Central memory CD8-positive, alpha-beta T cell (primary cell): ENCODE measurements at regions not wholly inside any gene's neighbourhood (a gene's known extent, or its start where the extent isn't known, plus 50 kb on each side); places are given as distances from the start of the nearest gene placed in this dataset.
"Not testable (repeated sequence)": the region's sequence is repeated elsewhere in the genome, so short reads cannot be mapped to it uniquely, and the experiment has no call there.

Experiments used
- ATAC-seq: fragments of 150-1000 bp; cut with Tn5 transposase; replicated peaks from 2 replicates; pipeline ENCODE4 v1.10.0; 2022; ENCODE audit warnings: mild to moderate bottlenecking, moderate FRiP score, moderate number of reproducible peaks; ENCODE audit not compliant: poor library complexity, severe bottlenecking; ENCODE audit errors: extremely low read depth
- DNase-seq, 2 donors: peaks; one replicate each; pipeline ENCODE4 v3.0.0; 2021; ENCODE audit warnings: low spot score in 2 of 2
- H3K27ac Mint-ChIP-seq: one replicate; pipeline ENCODE4 v1.8.0; 2022; ENCODE audit warnings: low read depth, mild to moderate bottlenecking, moderate library complexity, mixed read lengths
- H3K27me3 Mint-ChIP-seq: one replicate; pipeline ENCODE4 v1.8.0; 2022; ENCODE audit warnings: mixed read lengths
- H3K36me3 Mint-ChIP-seq: one replicate; pipeline ENCODE4 v1.8.0; 2022; ENCODE audit warnings: mild to moderate bottlenecking, moderate library complexity, mixed read lengths; ENCODE audit not compliant: insufficient read depth
- H3K4me1 Mint-ChIP-seq: one replicate; pipeline ENCODE4 v1.8.0; 2022; ENCODE audit warnings: mixed read lengths
- H3K4me3 Mint-ChIP-seq: one replicate; pipeline ENCODE4 v1.8.0; 2022; ENCODE audit warnings: mild to moderate bottlenecking, moderate library complexity, mixed read lengths
- H3K9me3 Mint-ChIP-seq: one replicate; pipeline ENCODE4 v1.8.0; 2022; ENCODE audit warnings: mixed read lengths

DNA sequence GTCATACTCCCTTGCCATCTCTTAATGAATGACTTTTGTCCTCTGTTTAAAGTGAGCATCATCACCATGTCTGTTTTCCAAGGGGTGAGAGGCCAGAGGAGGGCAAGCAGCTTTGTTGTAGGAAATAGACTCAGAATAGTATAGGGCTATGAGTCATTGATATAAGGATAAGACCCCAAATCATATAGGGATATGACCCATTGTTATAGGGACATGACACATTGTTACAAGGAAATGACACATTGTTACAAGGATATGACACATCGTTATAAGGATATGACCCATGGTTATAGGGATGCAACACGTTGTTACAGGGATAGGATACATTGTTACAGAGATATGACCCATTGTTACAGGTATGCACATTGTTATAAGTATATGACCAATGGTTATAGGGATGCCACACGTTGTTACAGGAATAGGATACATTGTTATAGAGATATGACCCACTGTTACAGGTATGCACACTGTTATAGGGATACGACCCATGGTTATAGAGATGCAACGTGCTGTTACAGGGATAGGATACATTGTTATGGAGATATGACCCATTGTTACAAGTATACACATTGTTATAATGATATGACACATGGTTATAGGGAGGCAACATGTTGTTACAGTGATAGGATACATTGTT is 311.1 kb upstream of the ADARB2 start:
- H3K27ac Mint-ChIP-seq: no peak overlapping the region
- DNase-seq (no peak), ATAC-seq (no peak)
- no peaks in the 10 kb centered on the region for H3K27me3 Mint-ChIP-seq
- peaks cover 7% of the 10 kb centered on the region for H3K9me3 Mint-ChIP-seq
- no peak overlapping the region for H3K4me3 Mint-ChIP-seq
- H3K4me1 Mint-ChIP-seq: no peaks in the 10 kb centered on the region
- no peaks in the 10 kb centered on the region for H3K36me3 Mint-ChIP-seq

DNA sequence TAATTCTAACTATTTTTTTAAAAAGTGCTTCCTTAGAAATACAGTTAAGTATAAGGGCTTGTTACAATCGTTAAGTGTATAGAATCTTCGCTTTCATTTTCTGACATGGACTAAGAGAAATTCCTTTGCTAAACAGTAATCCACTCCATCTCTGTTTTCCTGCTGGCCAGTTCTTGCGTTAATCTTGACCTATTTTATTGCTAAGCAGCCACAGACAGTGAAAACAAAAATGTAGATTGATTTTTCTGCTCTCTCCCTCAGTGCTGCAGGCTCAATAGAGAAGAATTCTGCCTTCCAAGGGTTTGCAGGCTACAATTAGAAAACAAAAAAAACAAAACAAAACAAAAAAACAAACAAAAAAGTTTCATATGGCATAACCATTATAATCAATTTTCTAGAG is 310.4 kb upstream of the ADARB2 start:
- DNase-seq (no peak), ATAC-seq (no peak)
- H3K27me3 Mint-ChIP-seq: no peaks in the 10 kb centered on the region
- no peak overlapping the region for H3K27ac Mint-ChIP-seq
- no peak overlapping the region for H3K4me3 Mint-ChIP-seq
- no peaks in the 10 kb centered on the region for H3K4me1 Mint-ChIP-seq
- peaks cover 7% of the 10 kb centered on the region for H3K9me3 Mint-ChIP-seq
- H3K36me3 Mint-ChIP-seq: no peaks in the 10 kb centered on the region

DNA sequence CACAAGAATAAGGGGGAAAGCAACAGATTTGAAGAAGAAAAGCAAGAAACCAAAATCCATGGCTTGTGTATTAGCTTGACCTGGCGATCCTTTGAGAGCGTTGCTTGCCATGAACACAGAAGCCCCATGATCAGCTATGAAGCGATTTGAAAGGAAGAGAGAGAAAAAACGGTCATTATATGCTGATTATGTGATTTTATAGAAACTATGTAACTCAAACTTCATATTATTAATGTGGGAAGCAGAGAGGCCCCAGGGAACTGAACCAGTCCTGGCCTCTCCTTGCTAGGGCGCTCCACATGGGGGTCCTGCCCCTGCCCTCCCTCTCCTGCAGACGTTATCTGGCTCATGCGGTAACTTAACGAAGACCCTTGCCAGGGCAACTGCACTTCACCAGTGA is 306.1 kb upstream of the ADARB2 start:
- ATAC-seq (no peak), DNase-seq (no peak)
- no peaks in the 10 kb centered on the region for H3K9me3 Mint-ChIP-seq
- no peaks in the 10 kb centered on the region for H3K36me3 Mint-ChIP-seq
- H3K4me3 Mint-ChIP-seq: no peak overlapping the region
- no peaks in the 10 kb centered on the region for H3K4me1 Mint-ChIP-seq
- no peaks in the 10 kb centered on the region for H3K27me3 Mint-ChIP-seq
- no peak overlapping the region for H3K27ac Mint-ChIP-seq

DNA sequence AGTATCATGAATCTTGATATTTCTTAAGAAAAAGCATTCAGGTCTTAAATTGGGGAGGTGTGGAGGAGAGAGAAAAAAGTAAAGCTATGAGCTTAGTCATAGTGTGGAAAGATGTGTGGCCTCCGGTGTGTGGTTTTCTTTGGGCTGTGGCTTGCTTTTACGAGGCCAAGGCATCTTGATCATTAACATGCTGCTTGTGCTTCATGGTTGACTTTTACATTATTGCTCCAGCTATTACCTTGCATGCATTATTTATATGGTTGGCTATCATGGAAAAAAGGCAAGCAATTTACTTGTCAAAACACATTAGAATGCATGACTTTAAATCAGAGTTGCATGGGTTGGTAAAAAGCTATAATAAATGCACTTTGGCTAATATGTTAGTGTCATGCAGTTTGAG is 300.7 kb upstream of the ADARB2 start:
- ATAC-seq (no peak), DNase-seq (no peak)
- Mint-ChIP-seq H3K4me1 (no peaks in the 10 kb centered on the region), H3K4me3 (no peak overlapping the region), H3K36me3 (no peaks in the 10 kb centered on the region), H3K27ac (no peak overlapping the region), H3K27me3 (no peaks in the 10 kb centered on the region), H3K9me3 (no peaks in the 10 kb centered on the region)

DNA sequence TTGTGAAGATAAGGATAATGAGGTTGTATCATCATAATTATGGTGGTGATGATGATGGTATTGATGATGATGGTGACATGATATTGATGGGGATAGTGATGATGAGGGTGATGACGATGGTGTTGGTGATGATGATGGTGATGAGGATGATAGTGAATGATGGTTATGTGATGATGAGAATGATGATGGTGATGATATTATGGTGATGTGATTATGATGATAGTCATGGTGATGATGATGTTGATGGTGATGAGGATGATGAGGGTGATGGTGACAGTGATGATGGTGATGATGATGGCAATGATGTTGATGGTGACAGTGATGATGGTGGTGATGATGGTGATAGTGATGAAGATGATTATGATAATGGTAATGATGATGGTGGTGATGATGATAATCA is 299.9 kb upstream of the ADARB2 start:
- Mint-ChIP-seq H3K9me3 (peaks cover 2% of the 10 kb centered on the region), H3K4me1 (no peaks in the 10 kb centered on the region), H3K27me3 (no peaks in the 10 kb centered on the region), H3K4me3 (no peak overlapping the region), H3K36me3 (no peaks in the 10 kb centered on the region), H3K27ac (no peak overlapping the region)
- DNase-seq (no peak), ATAC-seq (no peak)

DNA sequence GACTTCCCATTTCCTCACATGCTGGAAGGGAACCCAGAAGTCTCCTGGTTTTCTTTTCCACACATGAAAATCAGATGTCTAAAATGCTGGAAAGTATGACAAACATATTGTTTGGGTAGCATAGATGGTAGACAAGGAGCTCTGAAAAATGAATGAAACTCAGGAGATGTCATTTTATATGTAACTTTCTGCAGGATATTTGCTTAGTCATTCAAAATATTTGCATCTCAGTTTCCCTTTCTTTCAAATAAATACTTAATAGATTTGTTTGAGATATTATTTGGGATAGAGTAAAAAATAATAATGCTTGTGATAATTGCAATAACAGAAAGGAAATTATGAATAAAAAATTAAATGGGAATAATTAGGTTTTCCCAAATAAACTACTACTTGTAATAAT is 298.9 kb upstream of the ADARB2 start:
- peaks cover 5% of the 10 kb centered on the region for H3K9me3 Mint-ChIP-seq
- H3K27ac Mint-ChIP-seq: no peak overlapping the region
- ATAC-seq (no peak), DNase-seq (no peak)
- no peak overlapping the region for H3K4me3 Mint-ChIP-seq
- no peaks in the 10 kb centered on the region for H3K27me3 Mint-ChIP-seq
- no peaks in the 10 kb centered on the region for H3K36me3 Mint-ChIP-seq
- H3K4me1 Mint-ChIP-seq: no peaks in the 10 kb centered on the region

DNA sequence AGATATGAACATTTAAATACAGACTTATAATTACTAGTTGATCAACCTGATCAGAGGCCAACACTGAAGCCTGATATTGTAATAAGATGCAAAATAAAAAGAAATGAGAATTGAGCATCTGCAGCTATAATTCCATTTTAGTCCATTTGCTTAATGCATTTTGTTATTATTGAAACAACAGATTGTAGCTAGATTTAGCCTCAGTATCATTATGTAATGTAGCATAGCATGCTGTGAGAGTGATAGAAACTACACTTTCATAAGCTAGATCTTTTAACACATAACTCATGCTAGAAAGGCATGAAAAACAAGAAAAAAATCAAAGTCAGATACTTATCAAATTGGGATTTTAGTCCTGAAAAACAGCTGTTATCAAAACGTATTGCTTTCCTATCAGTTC is 292.7 kb upstream of the ADARB2 start:
- H3K27me3 Mint-ChIP-seq: no peaks in the 10 kb centered on the region
- H3K27ac Mint-ChIP-seq: no peak overlapping the region
- H3K36me3 Mint-ChIP-seq: no peaks in the 10 kb centered on the region
- no peak for ATAC-seq
- DNase-seq: no peak
- no peak overlapping the region for H3K4me3 Mint-ChIP-seq
- H3K4me1 Mint-ChIP-seq: no peaks in the 10 kb centered on the region
- peaks cover 5% of the 10 kb centered on the region for H3K9me3 Mint-ChIP-seq

DNA sequence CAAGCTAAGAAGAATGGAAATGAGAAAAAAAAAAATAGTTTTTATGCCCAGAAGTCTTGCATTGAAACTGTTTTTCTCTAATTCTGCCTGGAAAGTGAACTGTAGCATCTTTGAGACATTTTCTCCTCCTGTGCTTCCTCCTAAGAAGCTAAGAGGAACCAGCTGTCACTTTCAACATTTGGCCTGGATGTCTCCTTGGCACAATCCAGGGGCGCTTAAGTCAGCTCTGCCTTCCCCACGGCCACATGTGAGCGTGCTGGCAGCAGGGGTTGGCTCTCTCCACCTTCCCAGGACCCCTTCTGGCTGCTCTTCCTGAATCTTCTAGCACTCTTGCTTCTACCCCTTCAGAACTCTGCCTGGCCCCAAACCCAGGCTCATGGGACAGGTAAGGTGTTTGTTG is 289.6 kb upstream of the ADARB2 start:
- DNase-seq (no peak), ATAC-seq (no peak)
- Mint-ChIP-seq H3K27me3 (no peaks in the 10 kb centered on the region), H3K4me3 (no peak overlapping the region), H3K9me3 (no peaks in the 10 kb centered on the region), H3K36me3 (no peaks in the 10 kb centered on the region), H3K27ac (no peak overlapping the region), H3K4me1 (no peaks in the 10 kb centered on the region)

DNA sequence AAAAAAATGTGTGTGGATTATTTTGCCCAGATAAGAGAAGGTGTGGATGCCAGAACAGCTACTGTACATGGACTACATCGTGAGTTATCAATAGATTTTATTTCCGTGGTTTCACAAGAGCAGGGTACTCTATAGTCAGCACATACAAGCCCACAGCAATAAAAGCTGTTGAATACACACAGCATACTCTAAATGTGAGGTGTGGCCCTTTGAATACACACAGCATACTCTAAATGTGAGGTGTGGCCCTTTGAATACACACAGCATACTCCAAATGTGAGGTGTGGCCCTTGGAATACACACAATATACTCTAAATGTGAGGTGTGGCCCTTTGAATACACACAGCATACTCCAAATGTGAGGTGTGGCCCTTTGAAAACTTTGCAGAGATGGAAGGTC is 287.4 kb upstream of the ADARB2 start:
- H3K4me3 Mint-ChIP-seq, H3K4me1 Mint-ChIP-seq, ATAC-seq, DNase-seq, H3K27ac Mint-ChIP-seq, H3K27me3 Mint-ChIP-seq, H3K9me3 Mint-ChIP-seq, H3K36me3 Mint-ChIP-seq: not testable (repeated sequence)

DNA sequence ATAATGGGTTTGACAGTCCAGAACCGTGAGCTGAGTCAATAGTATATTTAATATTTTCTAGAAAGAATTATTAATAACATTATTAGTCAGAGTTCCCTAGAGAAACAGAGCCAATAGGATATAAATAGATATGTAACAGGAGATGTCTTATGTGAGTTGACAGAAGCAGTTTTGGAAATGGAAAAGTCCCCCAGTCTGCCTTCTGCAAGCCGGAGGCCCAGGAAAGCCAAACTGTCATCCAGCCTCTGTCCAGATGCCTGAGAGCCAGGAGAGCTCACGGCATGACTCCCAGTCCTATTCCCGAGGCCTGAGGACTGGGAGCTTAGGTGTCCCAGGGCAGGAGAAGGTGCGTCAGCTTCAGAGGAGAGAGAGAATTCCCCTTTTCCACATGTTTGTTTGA is 286.4 kb upstream of the ADARB2 start:
- H3K4me3 Mint-ChIP-seq: no peak overlapping the region
- DNase-seq (no peak), ATAC-seq (no peak)
- H3K4me1 Mint-ChIP-seq: no peaks in the 10 kb centered on the region
- peaks cover 2% of the 10 kb centered on the region for H3K36me3 Mint-ChIP-seq
- H3K27me3 Mint-ChIP-seq: no peaks in the 10 kb centered on the region
- H3K27ac Mint-ChIP-seq: no peak overlapping the region
- no peaks in the 10 kb centered on the region for H3K9me3 Mint-ChIP-seq

DNA sequence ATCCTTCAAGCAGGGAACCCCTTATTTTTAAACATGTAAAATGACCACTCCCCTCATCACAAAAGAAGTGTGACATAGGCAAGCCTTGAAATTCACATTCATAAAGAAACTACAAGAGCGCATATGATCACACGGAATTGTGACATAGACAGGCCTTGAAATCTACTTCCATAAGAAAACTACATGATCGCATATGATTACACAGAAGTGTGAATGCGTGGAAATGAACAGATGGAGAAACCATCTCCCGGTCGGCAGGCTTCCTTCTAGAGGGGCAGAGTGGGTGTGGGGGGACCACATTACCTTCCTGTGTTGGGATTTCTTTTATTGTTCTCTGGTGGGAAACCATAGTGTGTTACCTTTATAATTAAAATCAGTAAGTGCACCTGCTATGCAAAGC is 285.1 kb upstream of the ADARB2 start:
- DNase-seq: no peak
- no peak overlapping the region for H3K27ac Mint-ChIP-seq
- no peak overlapping the region for H3K4me3 Mint-ChIP-seq
- H3K9me3 Mint-ChIP-seq: no peaks in the 10 kb centered on the region
- H3K36me3 Mint-ChIP-seq: peaks cover 2% of the 10 kb centered on the region
- H3K27me3 Mint-ChIP-seq: no peaks in the 10 kb centered on the region
- no peaks in the 10 kb centered on the region for H3K4me1 Mint-ChIP-seq
- ATAC-seq: no peak

DNA sequence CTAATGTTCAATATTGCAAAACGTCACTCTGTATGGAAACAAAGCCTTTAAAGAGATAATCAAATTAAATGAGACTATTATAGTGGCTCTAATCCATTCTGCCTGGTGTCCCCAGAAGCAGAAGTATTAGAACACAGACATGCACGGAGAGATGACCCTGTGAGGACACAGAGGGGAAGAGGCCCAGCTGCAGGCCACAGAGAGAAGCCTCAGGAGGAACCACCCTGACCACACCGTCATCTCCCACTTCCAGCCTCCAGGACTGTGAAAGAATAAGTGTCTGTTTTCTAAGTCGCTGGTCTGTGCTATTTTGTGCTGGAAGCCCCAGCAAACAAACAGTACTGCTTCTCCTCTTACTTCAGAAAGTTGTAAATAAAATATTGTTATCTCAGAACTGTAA is 283.5 kb upstream of the ADARB2 start:
- Mint-ChIP-seq H3K27ac (no peak overlapping the region), H3K4me1 (no peaks in the 10 kb centered on the region), H3K27me3 (no peaks in the 10 kb centered on the region), H3K4me3 (no peak overlapping the region), H3K9me3 (no peaks in the 10 kb centered on the region), H3K36me3 (peaks cover 2% of the 10 kb centered on the region)
- DNase-seq (no peak), ATAC-seq (no peak)

DNA sequence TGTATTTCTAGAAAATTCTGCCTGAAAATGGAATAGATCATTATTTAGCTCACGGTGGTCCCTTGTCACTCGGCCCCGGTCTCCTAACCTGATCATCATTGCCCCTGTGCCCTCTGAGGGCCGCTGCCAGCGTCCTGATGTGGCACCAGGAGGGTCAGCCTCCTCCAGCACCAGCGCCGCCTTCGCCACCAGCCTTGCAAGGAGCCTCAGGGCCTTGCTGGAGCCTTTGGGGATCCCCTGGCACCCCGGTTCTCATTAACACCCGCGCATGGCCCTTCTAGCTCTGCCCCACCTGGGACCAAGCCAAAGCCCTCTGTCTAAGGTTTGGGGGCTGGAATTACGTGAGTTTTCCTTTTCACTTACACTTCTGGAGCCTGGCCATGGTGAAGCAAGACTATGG is 282.5 kb upstream of the ADARB2 start:
- H3K36me3 Mint-ChIP-seq: peaks cover 2% of the 10 kb centered on the region
- H3K4me3 Mint-ChIP-seq: no peak overlapping the region
- no peaks in the 10 kb centered on the region for H3K27me3 Mint-ChIP-seq
- H3K4me1 Mint-ChIP-seq: no peaks in the 10 kb centered on the region
- no peaks in the 10 kb centered on the region for H3K9me3 Mint-ChIP-seq
- no peak overlapping the region for H3K27ac Mint-ChIP-seq
- DNase-seq: no peak
- ATAC-seq: no peak

DNA sequence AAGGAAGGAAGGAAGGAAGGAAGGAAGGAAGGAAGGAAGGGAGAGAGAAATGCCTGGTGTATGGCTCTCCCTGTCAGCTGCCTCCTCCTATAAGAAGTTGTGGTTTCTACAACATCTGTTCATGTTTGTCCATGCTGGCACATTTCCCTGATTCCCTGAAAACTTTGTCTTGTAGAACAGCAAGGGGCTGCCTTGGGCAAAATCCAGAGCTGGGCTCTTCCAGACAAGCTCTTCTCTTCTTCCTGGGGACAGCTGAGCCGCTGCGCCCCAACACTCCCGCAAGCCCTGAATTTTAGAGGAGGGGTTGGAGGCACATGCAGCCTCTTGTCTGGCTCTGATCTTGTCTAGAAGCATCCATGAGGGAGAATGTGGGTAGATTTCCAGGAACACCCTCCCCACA is 282.0 kb upstream of the ADARB2 start:
- DNase-seq (no peak), ATAC-seq (no peak)
- no peak overlapping the region for H3K4me3 Mint-ChIP-seq
- H3K27ac Mint-ChIP-seq: no peak overlapping the region
- peaks cover 2% of the 10 kb centered on the region for H3K36me3 Mint-ChIP-seq
- H3K9me3 Mint-ChIP-seq: no peaks in the 10 kb centered on the region
- no peaks in the 10 kb centered on the region for H3K27me3 Mint-ChIP-seq
- no peaks in the 10 kb centered on the region for H3K4me1 Mint-ChIP-seq
